WTC11 (cell line): ENCODE measurements at regions not wholly inside any gene's neighbourhood (a gene's known extent, or its start where the extent isn't known, plus 50 kb on each side); places are given as distances from the start of the nearest gene placed in this dataset.

Experiments used
- ATAC-seq: fragments of 200-7000 bp; cut with Tn5 transposase; 2 replicates; pipeline ENCODE4 v1.10.0; 2021; ENCODE audit warnings: mild to moderate bottlenecking, moderate library complexity
- CTCF ChIA-PET: fragments of 300-600 bp; sonication (Branson Sonifier 250); formaldehyde crosslinking; loops from one replicate; lab custom pipeline; 2021; ENCODE audit warnings: antibody characterized with exemption; lab: Charles Lee
- POLR2A ChIA-PET: fragments of 350-600 bp; sonication (Branson Sonifier 250); formaldehyde crosslinking; loops from one replicate; lab custom pipeline; 2021; ENCODE audit warnings: antibody characterized with exemption; lab: Charles Lee
- DNase-seq: peaks from one replicate; pipeline ENCODE4 v3.0.0; 2021; ENCODE audit warnings: low spot score
- H3K27ac Mint-ChIP-seq: 2 replicates; pipeline ENCODE4 v1.8.0; 2021; ENCODE audit warnings: mixed read lengths
- H3K27me3 Mint-ChIP-seq: 2 replicates; pipeline ENCODE4 v1.8.0; 2021; ENCODE audit warnings: low read depth, mild to moderate bottlenecking, moderate library complexity, mixed read lengths
- H3K36me3 Mint-ChIP-seq: 2 replicates; pipeline ENCODE4 v1.8.0; 2021; ENCODE audit warnings: mixed read lengths
- H3K4me1 Mint-ChIP-seq: 2 replicates; pipeline ENCODE4 v1.8.0; 2022; ENCODE audit warnings: mixed read lengths
- H3K4me3 Mint-ChIP-seq: 2 replicates; pipeline ENCODE4 v1.8.0; 2021; ENCODE audit warnings: mild to moderate bottlenecking, moderate library complexity, mixed read lengths
- H3K9me3 Mint-ChIP-seq: 2 replicates; pipeline ENCODE4 v1.8.0; 2021; ENCODE audit warnings: mixed read lengths
- AR ChIP-seq: fragments of 250-450 bp; sonication (Bioruptor Pico); IDR thresholded peaks from 2 replicates; pipeline ENCODE4 v1.9.0; 2021; ENCODE audit warnings: mild to moderate bottlenecking
- ELF4 ChIP-seq: sonication (generic); formaldehyde crosslinking; IDR thresholded peaks from 2 replicates; pipeline ENCODE4 v1.8.1; 2022; ENCODE audit warnings: low read depth, mild to moderate bottlenecking, moderate library complexity, missing genetic modification reagents
- HMGA2 ChIP-seq: fragments of 250-450 bp; sonication (Bioruptor Pico); IDR thresholded peaks from 2 replicates; pipeline ENCODE4 v1.4.0; 2021; ENCODE audit warnings: mild to moderate bottlenecking, moderate library complexity
- MXD4 ChIP-seq: fragments of 250-450 bp; sonication (Bioruptor Pico); IDR thresholded peaks from 2 replicates; pipeline ENCODE4 v1.8.0; 2021; ENCODE audit warnings: mild to moderate bottlenecking, moderate library complexity, borderline replicate concordance
- MYBL2 ChIP-seq: sonication (generic); formaldehyde crosslinking; IDR thresholded peaks from 2 replicates; pipeline ENCODE4 v1.8.1; 2023; ENCODE audit warnings: mild to moderate bottlenecking, moderate library complexity, missing genetic modification reagents
- OVOL2 ChIP-seq: fragments of 250-450 bp; sonication (Bioruptor Pico); IDR thresholded peaks from 2 replicates; pipeline ENCODE4 v1.9.0; 2021; ENCODE audit warnings: mild to moderate bottlenecking, borderline replicate concordance
- RELA ChIP-seq: sonication (generic); formaldehyde crosslinking; IDR thresholded peaks from 2 replicates; pipeline ENCODE4 v1.8.1; 2022; ENCODE audit warnings: missing genetic modification reagents, mild to moderate bottlenecking, borderline replicate concordance
- SP1 ChIP-seq: sonication (generic); formaldehyde crosslinking; conservative IDR thresholded peaks from 2 replicates; pipeline ENCODE4 v1.8.1; 2022; ENCODE audit warnings: missing genetic modification reagents
- TEAD4 ChIP-seq: sonication (generic); formaldehyde crosslinking; IDR thresholded peaks from 2 replicates; pipeline ENCODE4 v1.8.0; 2022; ENCODE audit warnings: mild to moderate bottlenecking, missing genetic modification reagents
- TP53 ChIP-seq: sonication (generic); formaldehyde crosslinking; IDR thresholded peaks from 2 replicates; pipeline ENCODE4 v1.8.1; 2023; ENCODE audit warnings: mild to moderate bottlenecking, missing genetic modification reagents
- ZBTB43 ChIP-seq: sonication (generic); formaldehyde crosslinking; IDR thresholded peaks from 2 replicates; pipeline ENCODE4 v1.8.1; 2023; ENCODE audit warnings: mild to moderate bottlenecking, missing genetic modification reagents
- ZNF121 ChIP-seq: sonication (generic); formaldehyde crosslinking; IDR thresholded peaks from 2 replicates; pipeline ENCODE4 v1.8.0; 2023; ENCODE audit warnings: missing genetic modification reagents
- ZNF219 ChIP-seq: sonication (generic); formaldehyde crosslinking; IDR thresholded peaks from 2 replicates; pipeline ENCODE4 v1.8.0; 2023; ENCODE audit warnings: missing genetic modification reagents, mild to moderate bottlenecking, borderline replicate concordance
- TF ChIP-seq, protein P1 (sequence below): fragments of 250-450 bp; sonication (Bioruptor Pico); IDR thresholded peaks from 2 replicates; pipeline ENCODE4 v2.1.2; 2022; ENCODE audit warnings: mild to moderate bottlenecking, moderate library complexity
- TF ChIP-seq, protein P2 (sequence below): sonication (generic); formaldehyde crosslinking; IDR thresholded peaks from 2 replicates; pipeline ENCODE4 v1.8.0; 2022; ENCODE audit warnings: mild to moderate bottlenecking, missing genetic modification reagents

GRCh38 chr22:35202376-35202775 is 54.9 kb upstream of the HMGXB4 start (continued):
- no peak for TF ChIP-seq SP1 (CRISPR knock-in tag)
- TF ChIP-seq, all 79 proteins: peak for 0

GRCh38 chr22:35203583-35203982 is 53.7 kb upstream of the HMGXB4 start:
- H3K27ac Mint-ChIP-seq = no peak overlapping the region
- no peak overlapping the region for H3K4me3 Mint-ChIP-seq
- no peaks in the 10 kb centered on the region for H3K4me1 Mint-ChIP-seq
- ATAC-seq = no peak
- H3K36me3 Mint-ChIP-seq = no peaks in the 10 kb centered on the region
- TF ChIP-seq ZNF121 (CRISPR knock-in tag) (no peak), RELA (CRISPR knock-in tag) (no peak), ZBTB43 (CRISPR knock-in tag) (no peak), MXD4 (CRISPR knock-in tag) (no peak), ELF4 (CRISPR knock-in tag) (no peak), HMGA2 (CRISPR knock-in tag) (no peak), MYBL2 (CRISPR knock-in tag) (no peak)
- TF ChIP-seq, protein P1, sequence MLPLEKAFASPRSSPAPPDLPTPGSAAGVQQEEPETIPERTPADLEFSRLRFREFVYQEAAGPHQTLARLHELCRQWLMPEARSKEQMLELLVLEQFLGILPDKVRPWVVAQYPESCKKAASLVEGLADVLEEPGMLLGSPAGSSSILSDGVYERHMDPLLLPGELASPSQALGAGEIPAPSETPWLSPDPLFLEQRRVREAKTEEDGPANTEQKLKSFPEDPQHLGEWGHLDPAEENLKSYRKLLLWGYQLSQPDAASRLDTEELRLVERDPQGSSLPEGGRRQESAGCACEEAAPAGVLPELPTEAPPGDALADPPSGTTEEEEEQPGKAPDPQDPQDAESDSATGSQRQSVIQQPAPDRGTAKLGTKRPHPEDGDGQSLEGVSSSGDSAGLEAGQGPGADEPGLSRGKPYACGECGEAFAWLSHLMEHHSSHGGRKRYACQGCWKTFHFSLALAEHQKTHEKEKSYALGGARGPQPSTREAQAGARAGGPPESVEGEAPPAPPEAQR (CRISPR knock-in tag) = no peak
- H3K27me3 Mint-ChIP-seq = no peaks in the 10 kb centered on the region; the same call in 1 of the 2 replicates
- no peak for DNase-seq
- POLR2A ChIA-PET = no interaction called here
- CTCF ChIA-PET = interaction anchor here (3.8 kb wide), 1 partner anchor 28 kb away, joined by 32 read pairs; no protein-coding TSS in a partner anchor
- 0 out of 2 replicates have a peak, but pooled peaks cover 3% of the 10 kb centered on the region for H3K9me3 Mint-ChIP-seq

- ChIA-PET CTCF (interaction anchor here (1.5 to 3.8 kb wide), 4 partner anchors 26 to 161 kb away, joined by 4 to 32 read pairs (median 6); no protein-coding TSS in a partner anchor), POLR2A (no interaction called here)
- DNase-seq = no peak
- no peak for TF ChIP-seq TEAD4 (CRISPR knock-in tag)
- TF ChIP-seq, protein P2, sequence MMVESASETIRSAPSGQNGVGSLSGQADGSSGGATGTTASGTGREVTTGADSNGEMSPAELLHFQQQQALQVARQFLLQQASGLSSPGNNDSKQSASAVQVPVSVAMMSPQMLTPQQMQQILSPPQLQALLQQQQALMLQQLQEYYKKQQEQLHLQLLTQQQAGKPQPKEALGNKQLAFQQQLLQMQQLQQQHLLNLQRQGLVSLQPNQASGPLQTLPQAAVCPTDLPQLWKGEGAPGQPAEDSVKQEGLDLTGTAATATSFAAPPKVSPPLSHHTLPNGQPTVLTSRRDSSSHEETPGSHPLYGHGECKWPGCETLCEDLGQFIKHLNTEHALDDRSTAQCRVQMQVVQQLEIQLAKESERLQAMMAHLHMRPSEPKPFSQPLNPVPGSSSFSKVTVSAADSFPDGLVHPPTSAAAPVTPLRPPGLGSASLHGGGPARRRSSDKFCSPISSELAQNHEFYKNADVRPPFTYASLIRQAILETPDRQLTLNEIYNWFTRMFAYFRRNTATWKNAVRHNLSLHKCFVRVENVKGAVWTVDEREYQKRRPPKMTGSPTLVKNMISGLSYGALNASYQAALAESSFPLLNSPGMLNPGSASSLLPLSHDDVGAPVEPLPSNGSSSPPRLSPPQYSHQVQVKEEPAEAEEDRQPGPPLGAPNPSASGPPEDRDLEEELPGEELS = no peak
- no peak for TF ChIP-seq ZNF219 (CRISPR knock-in tag)
- no peak for TF ChIP-seq TP53 (CRISPR knock-in tag)
- no peak for TF ChIP-seq ZNF121 (CRISPR knock-in tag)
- TF ChIP-seq MXD4 (CRISPR knock-in tag) = no peak
- no peak for TF ChIP-seq AR
- no peak for TF ChIP-seq OVOL2 (CRISPR knock-in tag)
- no peaks in the 10 kb centered on the region; the same call in 1 of the 2 replicates for H3K27me3 Mint-ChIP-seq
- H3K36me3 Mint-ChIP-seq = no peaks in the 10 kb centered on the region
- H3K4me1 Mint-ChIP-seq = no peaks in the 10 kb centered on the region
- no peak overlapping the region for H3K27ac Mint-ChIP-seq
- no peak overlapping the region for H3K4me3 Mint-ChIP-seq
- ATAC-seq = no peak
- H3K9me3 Mint-ChIP-seq = 0 out of 2 replicates have a peak, but pooled peaks cover 3% of the 10 kb centered on the region
Measured at GRCh38 chr22:35204807-35205775, 52.2 kb upstream of the HMGXB4 start.
